22Rv1 (cell line): ENCODE measurements at regions not wholly inside any gene's neighbourhood (a gene's known extent, or its start where the extent isn't known, plus 50 kb on each side); places are given as distances from the start of the nearest gene placed in this dataset.

ENCODE experiments used
- H3K27ac ChIP-seq: fragments of 450-650 bp; 2 replicates; pipeline ENCODE4 v1.5.1; 2017
- ZFX ChIP-seq: fragments of 450-650 bp; IDR thresholded peaks from 2 replicates; pipeline ENCODE4 v1.6.1; 2017; ENCODE audit warnings: antibody characterized with exemption, borderline replicate concordance
- TF ChIP-seq, protein P1 (sequence below): fragments of 450-650 bp; IDR thresholded peaks from 2 replicates; pipeline ENCODE4 v1.5.1; 2017; ENCODE audit warnings: mild to moderate bottlenecking

DNA sequence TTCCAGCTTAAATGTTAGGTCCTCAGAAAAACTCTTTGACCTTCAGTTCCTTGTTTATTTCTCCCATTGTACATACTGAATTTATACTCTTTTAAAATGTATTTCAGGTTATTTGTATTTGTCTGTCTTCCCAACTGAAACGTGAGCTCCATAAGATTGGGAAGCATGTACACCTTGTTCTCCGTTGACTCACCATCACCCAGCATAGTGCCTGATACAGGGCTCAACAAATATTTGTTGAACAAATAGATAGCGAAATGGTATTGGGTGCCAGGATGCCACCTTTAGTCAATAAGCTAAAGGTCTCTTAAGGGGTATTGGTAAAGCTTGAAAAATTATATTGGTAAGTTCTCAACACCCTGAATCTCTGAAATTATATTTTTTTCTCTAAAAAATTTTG, 1841.3 kb upstream of the CELF4 start:
- TF ChIP-seq, protein P1, sequence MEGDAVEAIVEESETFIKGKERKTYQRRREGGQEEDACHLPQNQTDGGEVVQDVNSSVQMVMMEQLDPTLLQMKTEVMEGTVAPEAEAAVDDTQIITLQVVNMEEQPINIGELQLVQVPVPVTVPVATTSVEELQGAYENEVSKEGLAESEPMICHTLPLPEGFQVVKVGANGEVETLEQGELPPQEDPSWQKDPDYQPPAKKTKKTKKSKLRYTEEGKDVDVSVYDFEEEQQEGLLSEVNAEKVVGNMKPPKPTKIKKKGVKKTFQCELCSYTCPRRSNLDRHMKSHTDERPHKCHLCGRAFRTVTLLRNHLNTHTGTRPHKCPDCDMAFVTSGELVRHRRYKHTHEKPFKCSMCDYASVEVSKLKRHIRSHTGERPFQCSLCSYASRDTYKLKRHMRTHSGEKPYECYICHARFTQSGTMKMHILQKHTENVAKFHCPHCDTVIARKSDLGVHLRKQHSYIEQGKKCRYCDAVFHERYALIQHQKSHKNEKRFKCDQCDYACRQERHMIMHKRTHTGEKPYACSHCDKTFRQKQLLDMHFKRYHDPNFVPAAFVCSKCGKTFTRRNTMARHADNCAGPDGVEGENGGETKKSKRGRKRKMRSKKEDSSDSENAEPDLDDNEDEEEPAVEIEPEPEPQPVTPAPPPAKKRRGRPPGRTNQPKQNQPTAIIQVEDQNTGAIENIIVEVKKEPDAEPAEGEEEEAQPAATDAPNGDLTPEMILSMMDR, result no peak
- TF ChIP-seq ZFX, result no peak
- peak overlapping the region; percentile 49 for H3K27ac ChIP-seq

DNA sequence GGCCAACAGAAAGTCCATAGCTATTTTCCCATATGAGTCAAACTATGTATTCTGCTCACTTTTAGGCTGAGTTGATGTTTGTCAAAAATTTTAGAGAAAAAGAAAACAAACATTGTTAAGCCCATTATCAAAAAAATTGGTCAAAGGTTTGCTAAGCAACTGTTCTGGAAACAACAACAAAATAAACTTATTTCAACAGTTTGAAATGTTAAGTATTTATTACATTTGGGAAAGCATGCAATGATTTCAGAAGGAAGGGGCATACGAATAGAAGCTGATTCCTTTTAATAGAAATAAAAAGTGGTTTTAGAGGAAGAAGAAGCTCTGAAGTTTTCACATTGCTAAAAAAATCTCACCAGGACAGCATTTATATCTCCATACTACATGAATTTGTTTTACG, 1837.5 kb upstream of the CELF4 start:
- H3K27ac ChIP-seq, result no peak overlapping the region
- TF ChIP-seq ZFX, result no peak
- TF ChIP-seq, protein P1, result no peak

DNA sequence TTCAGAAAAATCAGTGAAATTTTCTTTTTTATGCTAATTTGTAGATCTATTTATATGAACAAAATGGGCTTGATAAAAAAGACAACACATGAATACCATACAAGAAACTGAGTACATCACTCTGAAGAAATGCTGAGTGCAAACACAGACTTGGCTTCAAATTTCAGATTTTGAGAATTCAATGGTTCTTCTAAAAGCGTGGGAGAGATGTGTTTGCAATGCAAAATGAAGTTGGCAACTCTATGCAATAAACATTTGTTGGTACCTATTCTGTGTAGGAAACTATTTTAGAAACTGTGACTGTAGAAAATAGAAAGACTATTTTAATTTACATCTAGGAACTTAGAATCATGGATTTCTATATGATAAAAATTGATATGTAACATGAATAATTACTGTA, 1834.1 kb upstream of the CELF4 start:
- no peak for TF ChIP-seq ZFX
- TF ChIP-seq, protein P1, result no peak
- no peak overlapping the region for H3K27ac ChIP-seq

DNA sequence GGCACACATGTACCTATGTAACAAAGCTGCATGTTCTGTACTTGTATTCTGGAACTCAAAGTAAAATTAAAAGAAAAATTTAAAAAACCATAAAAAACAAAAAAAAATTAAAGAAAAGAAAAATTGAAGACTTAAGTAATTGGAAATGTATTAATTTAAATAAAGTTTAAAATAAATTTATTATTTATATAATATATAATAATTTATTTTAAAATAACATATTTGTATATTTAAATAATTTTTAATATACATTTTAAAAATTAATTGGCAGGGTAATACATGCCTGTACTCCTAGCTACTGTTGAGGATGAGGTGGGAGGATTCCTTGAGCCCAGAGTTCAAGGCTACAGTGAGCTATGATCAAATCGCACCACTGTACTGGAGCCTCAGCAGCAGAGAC, 1830.6 kb upstream of the CELF4 start:
- H3K27ac ChIP-seq, result no peak overlapping the region
- TF ChIP-seq, protein P1, result no peak
- TF ChIP-seq ZFX, result no peak

DNA sequence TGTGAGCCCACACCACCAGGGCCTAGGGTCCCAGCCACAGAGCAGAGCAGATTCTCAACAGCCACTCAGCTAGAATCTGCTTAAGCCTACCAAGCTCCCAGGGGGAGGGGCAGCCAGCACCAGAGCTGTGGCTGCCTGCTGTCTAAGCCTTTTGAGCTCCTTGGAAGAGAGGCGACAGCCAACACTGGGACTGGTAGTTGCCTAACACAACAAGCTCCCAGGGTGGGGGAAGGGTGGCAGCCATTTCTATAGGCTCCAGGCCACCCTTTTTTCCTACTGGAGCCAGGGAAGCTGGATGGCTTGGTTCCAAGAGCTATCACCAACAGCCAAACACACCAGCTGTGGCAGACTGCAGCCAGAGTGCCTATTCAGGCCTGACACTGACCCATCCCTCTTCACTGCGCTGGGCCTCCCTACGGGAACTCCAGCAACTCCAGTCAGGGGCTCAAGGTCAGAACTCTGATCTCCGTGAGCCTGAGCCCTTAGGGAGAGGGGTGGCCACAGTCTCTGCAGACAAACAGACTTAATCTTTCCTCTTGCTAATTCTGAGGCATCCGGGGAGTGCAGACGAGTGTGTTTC, 1824.3 kb upstream of the CELF4 start:
- TF ChIP-seq, protein P1, result no peak
- no peak for TF ChIP-seq ZFX
- H3K27ac ChIP-seq, result no peak overlapping the region

DNA sequence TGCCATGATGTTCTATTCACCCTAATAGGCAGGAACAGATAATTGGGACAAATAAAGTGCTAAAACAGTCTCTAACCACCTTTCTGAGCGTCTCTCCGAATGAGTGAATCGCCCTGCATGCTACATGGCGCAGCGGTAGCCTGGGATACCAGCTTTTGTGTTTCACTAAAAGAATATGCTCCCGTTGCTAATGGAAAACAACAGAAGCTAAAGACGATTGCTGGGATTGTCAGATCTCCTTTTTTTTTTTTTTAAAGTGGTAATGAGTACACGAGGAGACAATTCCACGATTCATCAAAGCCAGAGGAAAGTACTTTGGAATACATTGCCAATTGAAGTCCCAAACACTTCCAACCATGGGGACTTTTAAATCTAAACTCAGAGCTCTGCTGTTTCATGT, 1815.3 kb upstream of the CELF4 start:
- TF ChIP-seq ZFX, result no peak
- TF ChIP-seq, protein P1, result no peak
- H3K27ac ChIP-seq, result no peak overlapping the region

DNA sequence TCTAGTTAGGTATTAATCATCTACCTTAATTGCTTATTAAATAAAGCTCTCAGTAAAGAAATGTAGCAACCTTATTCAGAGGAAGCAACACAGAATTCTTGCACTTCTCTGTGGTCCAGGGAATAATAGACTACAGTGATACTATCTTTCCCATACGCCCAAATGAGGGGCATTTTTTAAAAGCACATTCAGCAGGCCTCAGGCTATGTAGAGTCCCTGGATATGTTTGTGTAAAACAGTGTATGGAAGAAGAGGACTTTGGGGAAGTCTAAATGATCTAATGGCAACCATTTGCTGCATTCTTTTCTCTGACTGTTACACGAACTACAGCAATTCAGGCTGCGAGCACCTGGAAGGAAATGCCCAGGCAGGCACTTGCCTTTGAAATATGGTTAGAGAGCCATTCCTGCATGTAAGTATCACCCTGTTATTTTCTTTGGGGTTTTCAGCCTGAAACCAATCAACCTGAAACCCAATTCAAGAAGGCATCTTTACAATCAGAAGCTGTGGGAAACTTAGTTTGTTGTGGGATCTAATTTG, 1814.7 kb upstream of the CELF4 start:
- H3K27ac ChIP-seq, result no peak overlapping the region
- TF ChIP-seq, protein P1, result no peak
- no peak for TF ChIP-seq ZFX
